ENCODE measurements at regions not wholly inside any gene's neighbourhood (a gene's known extent, or its start where the extent isn't known, plus 50 kb on each side); places are given as distances from the start of the nearest gene placed in this dataset.

DNA sequence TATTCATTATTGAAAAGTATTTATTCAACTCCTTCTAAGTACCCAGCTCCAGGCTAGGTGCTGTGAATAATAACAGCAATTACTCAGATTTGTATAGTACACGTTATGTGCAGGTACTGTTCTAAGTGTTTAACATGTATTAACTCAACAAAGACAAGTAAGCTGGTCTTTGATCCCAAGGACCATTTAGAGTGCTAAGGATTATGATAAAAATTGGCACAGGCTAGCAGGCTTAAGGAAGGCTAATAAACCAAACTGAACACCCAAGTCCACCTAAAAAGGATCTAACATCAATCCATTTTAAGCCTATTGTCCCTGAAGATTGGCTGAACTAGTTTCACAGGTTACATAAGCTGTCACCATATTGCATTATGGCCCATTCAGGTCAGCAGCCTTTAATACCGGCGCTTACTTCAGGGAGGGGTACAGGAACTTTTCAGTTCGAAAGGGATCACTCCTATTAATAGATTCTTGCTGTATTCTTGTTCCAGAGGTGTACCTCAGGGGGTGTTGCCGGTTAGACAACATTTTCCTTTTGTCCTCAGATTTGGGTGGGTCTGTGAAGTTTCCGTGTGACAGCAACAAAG is 99.0 kb upstream of the GMDS start:
- no peak for TF ChIP-seq GATA2 (IDR thresholded peaks at IDR 0.05; ENCODE audit: low read depth, low read length)
- no peak for TF ChIP-seq GATA3 (IDR thresholded peaks at IDR 0.05; ENCODE audit: low read depth, low read length)

- no peak for TF ChIP-seq GATA2 (IDR thresholded peaks at IDR 0.05; ENCODE audit: low read depth, low read length)
- TF ChIP-seq GATA3 (IDR thresholded peaks at IDR 0.05; ENCODE audit: low read depth, low read length), result no peak
Measured at GRCh38 chr6:2327591-2327990, 82.2 kb upstream of the GMDS start.

DNA sequence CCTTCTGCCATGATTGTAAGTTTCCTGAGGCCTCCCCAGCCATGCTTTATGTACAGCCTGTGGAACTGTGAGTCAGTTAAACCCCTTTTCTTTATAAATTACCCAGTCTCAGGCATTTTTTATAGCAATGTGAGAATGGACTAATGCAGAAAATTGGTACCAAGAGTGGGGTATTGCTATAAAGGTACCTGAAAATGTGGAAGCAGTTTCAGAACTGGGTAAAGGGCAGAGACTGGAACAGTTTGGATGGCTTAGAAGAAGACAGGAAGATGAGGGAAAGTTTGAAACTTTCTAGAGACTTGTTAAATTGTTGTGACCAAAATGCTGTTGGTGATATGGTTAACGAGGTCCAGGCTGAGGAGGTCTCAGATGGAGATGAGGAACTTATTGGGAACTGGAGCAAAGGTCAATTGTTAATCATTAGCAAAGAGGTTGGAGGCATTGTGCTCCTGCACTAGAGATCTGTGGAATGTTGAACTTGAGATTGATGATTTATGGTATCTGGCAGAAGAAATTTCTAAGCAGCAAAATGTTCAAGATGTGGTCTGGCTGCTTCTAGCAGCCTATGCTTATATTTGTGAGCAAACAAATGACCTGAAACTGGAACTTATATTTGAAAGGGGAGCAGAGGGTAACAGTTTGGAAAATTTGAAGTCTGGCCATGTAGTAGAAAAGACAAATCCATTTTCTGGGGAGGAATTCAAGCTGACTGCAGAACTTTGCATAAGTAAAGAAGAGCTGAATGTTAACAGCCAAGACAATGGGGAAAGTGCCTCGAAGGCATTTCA is 79.0 kb upstream of the GMDS start:
- TF ChIP-seq GATA2 (IDR thresholded peaks at IDR 0.05; ENCODE audit: low read depth, low read length), result no peak
- TF ChIP-seq GATA3 (IDR thresholded peaks at IDR 0.05; ENCODE audit: low read depth, low read length), result no peak

DNA sequence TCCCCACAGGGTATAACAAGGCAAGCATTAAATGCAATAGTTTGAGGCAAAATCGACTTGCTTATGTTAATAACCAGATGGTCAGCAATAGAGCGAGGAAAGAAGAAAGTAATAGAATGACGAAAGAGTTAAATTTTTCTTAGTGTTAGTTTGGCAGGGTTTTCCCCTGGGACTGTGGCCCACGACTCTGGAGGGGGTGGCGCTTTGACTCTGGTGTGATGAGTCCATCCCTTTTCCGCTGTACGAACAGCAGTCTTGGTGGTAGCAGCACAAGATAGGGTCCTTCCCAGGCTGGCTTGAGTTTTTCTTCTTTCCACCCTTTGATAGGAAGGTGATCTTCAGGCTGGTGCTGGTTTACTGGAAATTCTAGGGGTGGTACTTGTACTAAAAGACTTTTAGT is 69.2 kb upstream of the GMDS start:
- TF ChIP-seq GATA3 (IDR thresholded peaks at IDR 0.05; ENCODE audit: low read depth, low read length) (no peak), GATA2 (IDR thresholded peaks at IDR 0.05; ENCODE audit: low read depth, low read length) (no peak)

GRCh38 chr6:2310042-2310441 is 64.6 kb upstream of the GMDS start:
- TF ChIP-seq GATA3 (IDR thresholded peaks at IDR 0.05; ENCODE audit: low read depth, low read length) (no peak), GATA2 (IDR thresholded peaks at IDR 0.05; ENCODE audit: low read depth, low read length) (no peak)

DNA sequence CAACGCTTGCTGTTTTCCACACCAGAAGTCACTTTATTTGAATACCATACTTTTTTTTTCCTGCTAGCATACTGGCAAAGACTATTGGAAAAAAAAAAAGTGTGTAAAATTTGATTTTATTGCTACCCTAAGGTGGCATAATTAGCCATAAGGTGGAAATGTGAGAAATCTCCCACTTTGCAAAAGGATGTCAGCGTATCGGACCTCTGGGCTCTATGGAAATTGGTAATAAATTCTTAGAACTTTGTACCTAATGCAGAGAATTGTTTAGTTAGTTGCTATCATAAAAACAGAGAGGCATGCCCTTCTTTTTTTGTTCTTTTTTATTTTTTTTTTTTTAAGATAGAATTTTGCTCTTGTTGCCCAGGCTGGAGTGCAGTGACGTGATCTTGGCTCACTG is 63.7 kb upstream of the GMDS start:
- TF ChIP-seq GATA3 (IDR thresholded peaks at IDR 0.05; ENCODE audit: low read depth, low read length) (no peak), GATA2 (IDR thresholded peaks at IDR 0.05; ENCODE audit: low read depth, low read length) (no peak)

DNA sequence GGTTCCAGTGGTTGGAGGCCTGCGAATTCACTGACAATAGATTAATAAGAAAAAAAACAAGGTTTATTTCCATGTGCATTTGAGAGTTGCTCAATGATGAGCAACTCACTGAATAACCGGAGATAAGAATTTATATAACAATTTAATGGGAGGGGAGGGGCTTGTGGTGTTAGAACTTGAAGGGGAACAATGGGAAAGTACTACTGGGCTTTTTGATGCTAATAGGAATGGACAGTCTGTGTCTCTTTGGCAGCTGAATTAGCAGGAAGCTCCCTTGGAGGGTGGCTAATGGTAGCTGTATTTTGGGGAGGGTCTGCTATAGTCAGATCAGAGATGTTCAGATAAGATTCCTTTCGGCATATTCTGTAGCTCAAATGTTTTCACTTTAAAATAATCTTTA is 62.4 kb upstream of the GMDS start:
- TF ChIP-seq GATA2 (IDR thresholded peaks at IDR 0.05; ENCODE audit: low read depth, low read length), result no peak
- no peak for TF ChIP-seq GATA3 (IDR thresholded peaks at IDR 0.05; ENCODE audit: low read depth, low read length)

GRCh38 chr6:2305951-2306350 is 60.5 kb upstream of the GMDS start:
- TF ChIP-seq GATA3 (IDR thresholded peaks at IDR 0.05; ENCODE audit: low read depth, low read length) (no peak), GATA2 (IDR thresholded peaks at IDR 0.05; ENCODE audit: low read depth, low read length) (no peak)

DNA sequence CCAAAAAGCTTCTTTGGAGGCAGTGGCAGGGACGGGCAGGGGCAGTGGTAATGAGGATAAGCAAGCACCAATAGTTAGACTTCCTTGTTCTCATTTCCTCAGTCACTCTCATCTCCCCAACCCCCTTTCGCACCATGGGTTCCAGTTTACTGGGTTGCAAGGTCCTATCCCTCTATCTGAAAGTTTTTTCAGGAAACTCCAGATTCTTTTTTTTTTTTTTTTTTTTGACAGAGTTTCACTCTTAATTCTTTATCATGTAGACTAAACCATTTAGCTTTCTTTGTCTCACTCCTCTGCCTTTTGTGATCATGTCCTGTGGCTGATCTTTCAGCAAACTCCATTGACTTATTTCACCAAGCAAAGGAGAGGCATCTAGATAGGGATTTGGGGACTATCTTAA is 51.4 kb upstream of the GMDS start:
- no peak for TF ChIP-seq GATA3 (IDR thresholded peaks at IDR 0.05; ENCODE audit: low read depth, low read length)
